Dendritic cell treated with granulocyte-macrophage colony-stimulating factor and Interleukin-4, amounts not matched to agents 40 ng/mL and 50 ng/mL, for 4 days (primary cell): ENCODE measurements at regions not wholly inside any gene's neighbourhood (a gene's known extent, or its start where the extent isn't known, plus 50 kb on each side); places are given as distances from the start of the nearest gene placed in this dataset.

Experiments used
- H3K27ac Mint-ChIP-seq: one replicate; pipeline ENCODE4 v1.8.0; 2022; ENCODE audit warnings: mild to moderate bottlenecking, mixed read lengths
- H3K27me3 Mint-ChIP-seq: one replicate; pipeline ENCODE4 v1.8.0; 2022; ENCODE audit warnings: mild to moderate bottlenecking, mixed read lengths
- H3K36me3 Mint-ChIP-seq: one replicate; pipeline ENCODE4 v1.8.0; 2022; ENCODE audit warnings: low read depth, mixed read lengths
- H3K4me1 Mint-ChIP-seq: one replicate; pipeline ENCODE4 v1.8.0; 2022; ENCODE audit warnings: low read depth, mixed read lengths
- H3K4me3 Mint-ChIP-seq: one replicate; pipeline ENCODE4 v1.8.0; 2022; ENCODE audit warnings: mild to moderate bottlenecking, moderate library complexity, mixed read lengths
- H3K9me3 Mint-ChIP-seq: one replicate; pipeline ENCODE4 v1.8.0; 2022; ENCODE audit warnings: mixed read lengths
- intact Hi-C: fragments of 100-400 bp; cut with micrococcal nuclease; formaldehyde crosslinking; loops from one replicate; pipeline ENCODE4 v1.15.0; 2022

DNA sequence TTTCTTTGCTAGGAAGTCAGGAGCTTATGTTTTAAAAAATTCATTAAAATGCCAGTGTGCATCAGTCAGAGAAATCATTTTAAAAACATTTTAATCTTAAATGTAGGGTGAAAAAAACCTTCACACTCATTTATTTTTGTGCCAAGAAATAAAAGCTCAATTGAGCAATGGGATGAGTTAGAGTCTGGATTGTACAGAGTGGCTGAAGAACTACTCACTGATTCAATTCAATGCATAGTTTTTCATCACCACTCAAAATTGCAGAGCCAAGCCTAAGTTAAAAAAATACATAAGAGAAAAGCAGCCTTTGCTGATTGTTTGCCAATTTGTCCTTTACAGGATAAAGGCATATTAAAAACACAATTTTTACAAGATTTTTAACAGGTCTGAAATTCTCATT lies 168.2 kb upstream of the DMRTA1 start:
- Mint-ChIP-seq H3K4me3 (no peak overlapping the region), H3K36me3 (no peaks in the 10 kb centered on the region), H3K4me1 (no peaks in the 10 kb centered on the region), H3K27ac (no peak overlapping the region), H3K9me3 (no peaks in the 10 kb centered on the region), H3K27me3 (no peaks in the 10 kb centered on the region)
- intact Hi-C loops, result no loop called here

DNA sequence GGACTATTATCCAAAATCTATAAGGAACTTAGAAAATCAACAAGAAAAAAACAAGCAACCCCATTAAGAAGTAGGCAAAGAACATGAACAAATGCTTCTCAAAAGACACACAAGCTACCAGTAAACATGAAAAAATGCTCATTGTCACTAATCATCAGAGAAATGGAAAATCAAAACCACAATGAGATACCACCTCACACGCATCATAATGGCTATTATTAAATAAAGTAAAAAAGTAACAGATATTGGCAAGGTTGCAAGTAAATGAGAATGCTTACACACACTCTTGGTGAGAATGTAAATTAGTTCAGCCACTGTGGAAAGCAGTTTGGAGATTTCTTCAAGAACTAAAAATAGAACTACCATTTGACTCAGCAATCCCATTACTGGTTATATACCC lies 167.0 kb upstream of the DMRTA1 start:
- H3K4me3 Mint-ChIP-seq, result no peak overlapping the region
- no peaks in the 10 kb centered on the region for H3K27me3 Mint-ChIP-seq
- intact Hi-C loops, result loop anchor here (10.0 kb wide), 1 partner anchor 775 kb away; no protein-coding TSS in a partner anchor
- H3K4me1 Mint-ChIP-seq, result no peaks in the 10 kb centered on the region
- no peaks in the 10 kb centered on the region for H3K9me3 Mint-ChIP-seq
- no peaks in the 10 kb centered on the region for H3K36me3 Mint-ChIP-seq
- H3K27ac Mint-ChIP-seq, result no peak overlapping the region

GRCh38 chr9:22285066-22285465 lies 161.6 kb upstream of the DMRTA1 start:
- Mint-ChIP-seq H3K9me3 (no peaks in the 10 kb centered on the region), H3K27me3 (no peaks in the 10 kb centered on the region), H3K4me3 (no peak overlapping the region), H3K27ac (no peak overlapping the region), H3K4me1 (no peaks in the 10 kb centered on the region), H3K36me3 (no peaks in the 10 kb centered on the region)
- intact Hi-C loops, result loop anchor here (10.0 kb wide), 1 partner anchor 780 kb away; no protein-coding TSS in a partner anchor

DNA sequence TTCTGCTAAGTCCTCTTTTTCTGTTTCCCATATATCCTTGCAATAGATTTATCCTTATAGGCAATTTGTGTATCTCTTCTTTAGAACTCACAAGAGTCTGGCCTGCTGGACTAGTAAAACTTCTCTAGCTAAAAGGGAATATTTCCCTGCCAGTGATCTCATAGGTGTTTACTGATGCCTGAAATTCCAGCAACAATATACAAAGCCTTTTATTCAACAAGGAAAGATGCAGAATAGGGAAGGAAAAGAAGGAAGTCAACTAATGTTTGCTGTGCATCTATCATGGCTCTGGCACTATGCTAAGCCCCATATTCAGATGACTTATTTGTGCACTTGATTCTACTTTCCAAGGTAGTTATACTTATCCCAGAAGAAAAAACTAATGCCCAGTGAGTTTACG lies 160.0 kb upstream of the DMRTA1 start:
- intact Hi-C loops, result loop anchor here (10.0 kb wide), 1 partner anchor 782 kb away; no protein-coding TSS in a partner anchor
- H3K36me3 Mint-ChIP-seq, result no peaks in the 10 kb centered on the region
- H3K4me1 Mint-ChIP-seq, result no peaks in the 10 kb centered on the region
- H3K4me3 Mint-ChIP-seq, result no peak overlapping the region
- H3K27ac Mint-ChIP-seq, result no peak overlapping the region
- no peaks in the 10 kb centered on the region for H3K27me3 Mint-ChIP-seq
- no peaks in the 10 kb centered on the region for H3K9me3 Mint-ChIP-seq

- Mint-ChIP-seq H3K36me3 (no peaks in the 10 kb centered on the region), H3K9me3 (no peaks in the 10 kb centered on the region), H3K27ac (no peak overlapping the region), H3K4me1 (no peaks in the 10 kb centered on the region), H3K27me3 (peaks cover 1% of the 10 kb centered on the region), H3K4me3 (no peak overlapping the region)
- intact Hi-C loops, result loop anchor here (10.0 kb wide), 1 partner anchor 784 kb away; no protein-coding TSS in a partner anchor
Observed at GRCh38 chr9:22288661-22289060, 158.0 kb upstream of the DMRTA1 start.

- H3K27me3 Mint-ChIP-seq, result no peaks in the 10 kb centered on the region
- intact Hi-C loops, result no loop called here
- no peak overlapping the region for H3K4me3 Mint-ChIP-seq
- no peak overlapping the region for H3K27ac Mint-ChIP-seq
- no peaks in the 10 kb centered on the region for H3K4me1 Mint-ChIP-seq
- H3K36me3 Mint-ChIP-seq, result no peaks in the 10 kb centered on the region
- H3K9me3 Mint-ChIP-seq, result no peaks in the 10 kb centered on the region
Observed at GRCh38 chr9:22307013-22307711, 139.5 kb upstream of the DMRTA1 start.

GRCh38 chr9:22308177-22308576 lies 138.4 kb upstream of the DMRTA1 start:
- Mint-ChIP-seq H3K4me3 (no peak overlapping the region), H3K4me1 (no peaks in the 10 kb centered on the region), H3K9me3 (no peaks in the 10 kb centered on the region), H3K27me3 (no peaks in the 10 kb centered on the region), H3K27ac (no peak overlapping the region), H3K36me3 (no peaks in the 10 kb centered on the region)
- intact Hi-C loops, result no loop called here

GRCh38 chr9:22316645-22317044 lies 130.0 kb upstream of the DMRTA1 start:
- no peaks in the 10 kb centered on the region for H3K4me1 Mint-ChIP-seq
- intact Hi-C loops, result no loop called here
- H3K4me3 Mint-ChIP-seq, result no peak overlapping the region
- no peak overlapping the region for H3K27ac Mint-ChIP-seq
- H3K36me3 Mint-ChIP-seq, result no peaks in the 10 kb centered on the region
- no peaks in the 10 kb centered on the region for H3K27me3 Mint-ChIP-seq
- H3K9me3 Mint-ChIP-seq, result peaks cover 16% of the 10 kb centered on the region

DNA sequence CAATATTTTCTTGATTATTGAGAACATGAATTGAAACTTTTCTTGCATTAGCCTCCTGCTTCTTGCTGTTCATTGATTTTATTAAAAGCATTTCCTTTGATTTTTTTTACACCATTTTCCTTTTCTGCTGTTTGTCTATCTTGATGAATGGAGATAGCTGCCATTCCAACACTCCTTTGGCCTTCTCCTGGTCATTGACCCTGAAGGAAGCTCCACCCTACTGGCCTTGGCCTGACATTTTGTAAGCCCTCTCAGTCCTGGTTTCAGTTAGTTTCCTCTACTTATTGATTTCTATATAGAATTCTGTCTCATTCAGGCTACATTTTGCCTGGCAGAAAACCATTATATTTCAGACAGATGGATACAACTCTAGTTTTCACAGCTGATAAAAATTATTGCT lies 115.1 kb upstream of the DMRTA1 start:
- no peaks in the 10 kb centered on the region for H3K27me3 Mint-ChIP-seq
- no peaks in the 10 kb centered on the region for H3K36me3 Mint-ChIP-seq
- H3K4me1 Mint-ChIP-seq, result no peaks in the 10 kb centered on the region
- intact Hi-C loops, result no loop called here
- H3K9me3 Mint-ChIP-seq, result no peaks in the 10 kb centered on the region
- no peak overlapping the region for H3K4me3 Mint-ChIP-seq
- H3K27ac Mint-ChIP-seq, result no peak overlapping the region

DNA sequence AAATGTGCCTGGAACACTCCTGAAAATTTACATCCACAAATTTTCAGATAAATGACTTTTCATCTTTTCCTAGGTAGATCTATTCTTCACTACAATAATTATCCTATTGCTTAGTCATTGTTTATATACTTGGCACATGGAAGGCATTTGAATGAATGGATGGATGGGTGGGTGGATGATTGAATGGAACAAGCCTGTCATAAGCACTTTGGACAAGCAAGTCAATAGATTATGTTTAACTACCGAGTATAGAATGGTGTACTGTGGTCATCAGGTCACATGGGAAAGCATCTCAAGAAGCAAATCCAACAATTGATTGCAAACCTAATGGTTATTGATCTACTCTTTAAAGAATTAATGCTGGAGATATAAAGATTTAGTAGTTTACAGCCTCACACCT lies 114.4 kb upstream of the DMRTA1 start:
- H3K9me3 Mint-ChIP-seq, result no peaks in the 10 kb centered on the region
- H3K36me3 Mint-ChIP-seq, result no peaks in the 10 kb centered on the region

DNA sequence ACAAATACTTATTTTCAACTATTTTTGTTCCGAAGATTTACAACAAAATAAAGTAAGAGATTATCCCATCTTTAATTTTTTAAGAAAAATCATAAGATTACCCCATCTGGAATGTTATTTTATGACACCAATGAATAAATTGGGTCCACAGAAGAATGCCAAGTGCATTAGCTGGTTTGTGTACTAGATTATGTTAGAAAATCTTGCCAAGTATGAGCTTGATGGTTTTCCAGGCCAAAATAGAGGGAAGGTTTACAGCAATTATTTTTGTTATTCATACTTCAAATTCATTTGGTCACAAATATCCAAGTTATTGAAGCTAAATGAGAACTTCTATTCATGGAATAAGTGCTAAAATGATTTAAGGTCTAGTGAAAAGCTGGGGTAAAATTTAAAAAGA lies 109.4 kb upstream of the DMRTA1 start:
- Mint-ChIP-seq H3K27ac (no peak overlapping the region), H3K9me3 (no peaks in the 10 kb centered on the region), H3K4me1 (no peaks in the 10 kb centered on the region), H3K4me3 (no peak overlapping the region), H3K27me3 (no peaks in the 10 kb centered on the region), H3K36me3 (no peaks in the 10 kb centered on the region)
- intact Hi-C loops, result no loop called here

More for the DNA sequence above, 114.4 kb upstream of the DMRTA1 start:
- Mint-ChIP-seq H3K4me3 (no peak overlapping the region), H3K27me3 (no peaks in the 10 kb centered on the region), H3K27ac (no peak overlapping the region), H3K4me1 (no peaks in the 10 kb centered on the region)
- intact Hi-C loops, result no loop called here

GRCh38 chr9:22342491-22343217 lies 104.0 kb upstream of the DMRTA1 start:
- Mint-ChIP-seq H3K9me3 (no peaks in the 10 kb centered on the region), H3K36me3 (no peaks in the 10 kb centered on the region), H3K27ac (no peak overlapping the region), H3K4me1 (no peaks in the 10 kb centered on the region), H3K4me3 (no peak overlapping the region), H3K27me3 (no peaks in the 10 kb centered on the region)
- intact Hi-C loops, result no loop called here

GRCh38 chr9:22343218-22343611 lies 103.4 kb upstream of the DMRTA1 start:
- Mint-ChIP-seq H3K9me3 (no peaks in the 10 kb centered on the region), H3K4me3 (no peak overlapping the region), H3K36me3 (no peaks in the 10 kb centered on the region), H3K27me3 (no peaks in the 10 kb centered on the region), H3K27ac (no peak overlapping the region), H3K4me1 (no peaks in the 10 kb centered on the region)
- intact Hi-C loops, result no loop called here

DNA sequence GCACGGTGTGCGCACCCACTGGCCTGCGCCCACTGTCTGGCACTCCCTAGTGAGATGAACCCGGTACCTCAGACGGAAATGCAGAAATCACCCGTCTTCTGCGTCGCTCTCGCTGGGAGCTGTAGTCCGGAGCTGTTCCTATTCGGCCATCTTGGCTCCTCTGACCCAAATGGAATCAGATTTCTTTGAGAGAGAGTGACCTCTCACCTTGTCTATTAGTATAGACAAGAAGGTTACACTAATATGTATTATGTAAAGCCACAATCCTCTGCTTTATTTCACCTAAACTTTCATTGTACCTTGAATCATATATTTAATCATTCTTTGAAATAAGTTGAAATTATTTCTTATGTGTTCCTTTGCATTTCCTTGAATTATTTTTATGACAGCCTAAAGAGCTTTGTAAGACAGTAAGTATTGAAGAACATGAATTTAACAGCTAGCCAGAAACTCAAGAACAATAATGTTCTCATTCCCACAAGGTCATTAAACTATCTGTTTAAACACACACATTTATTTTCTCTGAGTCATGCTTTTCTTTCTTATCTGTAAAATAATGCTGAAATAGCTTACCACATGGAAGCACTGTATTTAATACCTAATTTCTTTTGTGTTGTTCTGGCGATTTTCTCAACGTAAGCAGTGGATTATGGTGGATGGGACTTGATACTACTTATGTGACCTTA lies 91.8 kb upstream of the DMRTA1 start:
- H3K27me3 Mint-ChIP-seq, result no peaks in the 10 kb centered on the region
- no peak overlapping the region for H3K4me3 Mint-ChIP-seq
- peaks cover 16% of the 10 kb centered on the region for H3K9me3 Mint-ChIP-seq
- intact Hi-C loops, result no loop called here
- H3K27ac Mint-ChIP-seq, result no peak overlapping the region
- no peaks in the 10 kb centered on the region for H3K36me3 Mint-ChIP-seq
- H3K4me1 Mint-ChIP-seq, result no peaks in the 10 kb centered on the region
